IPS DF 4.7 (cell line): ENCODE measurements at regions not wholly inside any gene's neighbourhood (a gene's known extent, or its start where the extent isn't known, plus 50 kb on each side); places are given as distances from the start of the nearest gene placed in this dataset.
"Not testable (repeated sequence)": the region's sequence is repeated elsewhere in the genome, so short reads cannot be mapped to it uniquely, and the experiment has no call there.

Experiments
- DNase-seq: peaks from one replicate; pipeline ENCODE4 v3.0.0-alpha.2; 2013; ENCODE audit warnings: low spot score; ENCODE audit errors: extremely low read depth

- DNase-seq = not testable (repeated sequence)
Observed at GRCh38 chr2:163964278-163964677, 228.5 kb upstream of the FIGN start.

- DNase-seq = no peak
Observed at GRCh38 chr2:163953390-163953907, 217.6 kb upstream of the FIGN start.

GRCh38 chr2:163951312-163951711 lies 215.5 kb upstream of the FIGN start:
- no peak for DNase-seq

- no peak for DNase-seq
Observed at GRCh38 chr2:163949693-163950092, 213.9 kb upstream of the FIGN start.

GRCh38 chr2:163944347-163944737 lies 208.5 kb upstream of the FIGN start:
- no peak for DNase-seq

- peak; percentile 22 for DNase-seq
Observed at GRCh38 chr2:163943403-163944346, 207.9 kb upstream of the FIGN start.

GRCh38 chr2:163934131-163934530 lies 198.3 kb upstream of the FIGN start:
- DNase-seq = no peak

- DNase-seq = no peak
Observed at GRCh38 chr2:163919717-163920116, 183.9 kb upstream of the FIGN start.

GRCh38 chr2:163914486-163914885 lies 178.7 kb upstream of the FIGN start:
- DNase-seq = not testable (repeated sequence)

- DNase-seq = not testable (repeated sequence)
Observed at GRCh38 chr2:163913532-163913944, 177.7 kb upstream of the FIGN start.

- no peak for DNase-seq
Observed at GRCh38 chr2:163909411-163910080, 173.7 kb upstream of the FIGN start.

- no peak for DNase-seq
Observed at GRCh38 chr2:163906410-163906809, 170.6 kb upstream of the FIGN start.

- no peak for DNase-seq
Observed at GRCh38 chr2:163897799-163898198, 162.0 kb upstream of the FIGN start.

- not testable (repeated sequence) for DNase-seq
Observed at GRCh38 chr2:163893444-163893843, 157.6 kb upstream of the FIGN start.

- DNase-seq = no peak
Observed at GRCh38 chr2:163888591-163888990, 152.8 kb upstream of the FIGN start.

GRCh38 chr2:163887182-163887581 lies 151.4 kb upstream of the FIGN start:
- DNase-seq = no peak

- no peak for DNase-seq
Observed at GRCh38 chr2:163884416-163884815, 148.6 kb upstream of the FIGN start.

GRCh38 chr2:163878718-163879117 lies 142.9 kb upstream of the FIGN start:
- DNase-seq = peak; percentile 36

- DNase-seq = no peak
Observed at GRCh38 chr2:163877316-163877715, 141.5 kb upstream of the FIGN start.

- DNase-seq = no peak
Observed at GRCh38 chr2:163863073-163863472, 127.3 kb upstream of the FIGN start.

- DNase-seq = no peak
Observed at GRCh38 chr2:163859951-163860350, 124.1 kb upstream of the FIGN start.

GRCh38 chr2:163856941-163857340 lies 121.1 kb upstream of the FIGN start:
- no peak for DNase-seq
